ENCODE measurements at regions not wholly inside any gene's neighbourhood (a gene's known extent, or its start where the extent isn't known, plus 50 kb on each side); places are given as distances from the start of the nearest gene placed in this dataset.
"Not testable (repeated sequence)": the region's sequence is repeated elsewhere in the genome, so short reads cannot be mapped to it uniquely, and the experiment has no call there.

GRCh38 chr3:145316253-145316652 is 844.7 kb downstream of the PLOD2 start:
- not testable (repeated sequence) for TF ChIP-seq CTCF (IDR thresholded peaks at IDR 0.05); ZFX (IDR thresholded peaks at IDR 0.05; ENCODE audit: borderline replicate concordance)

Data from 22Rv1 (cell line).